Amniotic epithelial cell (primary cell): ENCODE measurements at regions not wholly inside any gene's neighbourhood (a gene's known extent, or its start where the extent isn't known, plus 50 kb on each side); places are given as distances from the start of the nearest gene placed in this dataset.

Experiments
- DNase-seq: peaks from one replicate; pipeline ENCODE4 v3.0.0-alpha.2; 2010; ENCODE audit warnings: low read depth

DNA sequence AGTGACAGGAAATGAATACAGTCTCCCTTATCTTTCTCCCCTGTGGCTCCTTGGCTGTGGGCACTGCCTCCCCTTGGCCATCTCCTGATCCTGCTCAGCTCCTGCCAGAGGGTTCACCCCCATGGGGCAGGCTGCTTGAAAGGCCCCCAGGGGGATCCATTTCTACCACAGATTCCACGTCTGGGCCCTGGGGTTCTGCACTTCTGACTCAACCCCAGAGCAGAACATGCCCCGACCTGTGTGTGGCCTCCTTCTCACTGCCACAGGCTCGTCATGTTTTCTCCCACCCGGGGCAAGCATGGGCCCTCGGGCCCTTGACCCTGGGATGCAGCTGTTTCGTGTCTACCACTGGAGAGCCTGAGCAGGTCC, 122.2 kb downstream of the ACKR3 start:
- peak; percentile 10 for DNase-seq

DNA sequence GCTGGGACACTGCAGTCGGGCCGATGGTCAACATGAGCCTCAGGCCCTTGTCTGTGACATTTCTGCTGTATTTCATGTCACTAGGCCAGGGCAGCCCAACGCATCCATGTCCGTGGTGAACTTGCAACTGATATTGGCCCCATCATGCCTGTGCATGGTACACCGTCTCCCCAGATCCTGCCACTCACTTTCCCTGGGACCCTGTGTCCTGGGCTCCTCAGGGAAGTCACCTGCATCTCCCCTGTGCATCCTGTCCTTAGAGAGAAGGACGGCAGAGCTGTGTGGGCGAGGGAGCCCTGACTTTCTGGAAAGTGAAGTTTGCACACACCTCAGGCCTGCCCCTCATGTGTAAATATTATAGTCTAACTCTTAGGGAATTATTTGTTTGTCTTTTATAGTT, 123.3 kb downstream of the ACKR3 start:
- DNase-seq: no peak

DNA sequence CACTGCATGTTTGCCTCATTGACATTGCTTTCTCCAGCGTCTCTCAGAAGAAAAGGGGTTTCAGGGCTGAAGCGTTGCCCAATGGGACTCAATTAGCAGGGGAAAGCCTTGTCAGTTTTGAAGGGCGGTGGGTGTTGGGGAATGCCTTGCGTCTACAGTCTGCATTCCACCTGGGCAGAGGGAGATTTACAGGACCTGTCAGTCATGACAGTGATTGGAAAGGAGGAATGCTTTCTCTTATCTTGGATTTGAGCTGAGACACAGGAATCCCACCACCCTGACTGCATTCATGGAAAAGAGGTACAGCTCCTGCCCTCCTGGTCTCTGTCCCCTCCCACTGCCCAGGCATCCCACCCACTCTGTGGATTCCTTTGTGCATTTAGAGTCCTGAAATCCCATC, 123.9 kb downstream of the ACKR3 start:
- DNase-seq: no peak

DNA sequence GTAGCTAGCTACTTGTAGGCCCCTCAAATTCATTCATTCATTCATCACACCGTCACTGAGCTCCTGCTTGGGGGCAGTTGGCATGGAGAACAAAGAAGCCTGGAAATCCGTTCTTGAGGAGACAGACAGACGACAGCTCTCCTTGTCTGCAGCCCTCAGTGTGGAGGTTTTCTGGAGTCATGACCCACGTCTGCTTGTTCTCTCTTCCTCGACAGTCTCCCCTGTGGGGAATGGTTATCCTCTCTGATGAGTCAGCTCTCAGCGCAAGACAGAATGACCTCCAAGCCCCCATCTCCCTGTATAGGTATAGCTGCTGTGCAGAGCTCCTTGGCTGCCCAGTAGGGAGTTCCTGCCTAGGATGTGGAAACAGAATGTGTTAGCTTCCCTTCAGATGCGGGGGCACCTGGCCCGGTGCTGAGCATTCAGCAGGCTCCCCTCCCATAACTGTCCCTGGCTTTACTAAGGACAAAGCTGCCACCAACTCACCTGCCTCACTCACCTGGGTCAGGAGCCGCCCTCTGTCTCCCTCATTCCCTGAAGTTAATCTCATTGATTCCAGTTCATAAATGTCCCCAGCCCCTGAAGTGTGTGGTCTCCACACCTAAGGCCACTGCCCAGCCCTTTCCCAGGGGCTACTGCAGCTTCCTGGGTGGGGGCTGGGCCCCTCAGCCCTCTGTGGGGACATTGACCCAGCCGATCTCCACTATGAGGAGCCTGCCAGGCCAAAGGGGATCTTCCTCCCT, 124.7 kb downstream of the ACKR3 start:
- DNase-seq: peak; percentile 50

DNA sequence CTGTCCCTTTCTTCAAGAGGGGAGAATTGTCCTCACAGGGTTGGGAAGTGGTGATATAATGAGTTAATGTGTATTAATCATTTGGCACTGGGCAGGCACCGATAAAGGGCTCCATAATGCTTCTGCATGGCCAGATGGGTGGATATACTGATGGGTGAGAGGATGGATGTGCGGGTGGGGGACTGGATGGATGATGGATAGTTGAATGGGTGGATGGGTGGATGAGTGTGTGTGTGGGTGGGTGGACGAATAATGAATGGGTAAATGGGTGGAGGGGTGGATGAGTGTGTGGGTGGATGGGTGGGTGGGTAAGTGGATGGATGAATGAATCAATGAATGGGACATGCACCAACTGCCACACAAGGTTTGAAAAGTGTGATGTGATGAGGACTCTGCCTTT, 127.2 kb downstream of the ACKR3 start:
- no peak for DNase-seq

GRCh38 chr2:236698016-236698627, 128.5 kb downstream of the ACKR3 start:
- DNase-seq: no peak

DNA sequence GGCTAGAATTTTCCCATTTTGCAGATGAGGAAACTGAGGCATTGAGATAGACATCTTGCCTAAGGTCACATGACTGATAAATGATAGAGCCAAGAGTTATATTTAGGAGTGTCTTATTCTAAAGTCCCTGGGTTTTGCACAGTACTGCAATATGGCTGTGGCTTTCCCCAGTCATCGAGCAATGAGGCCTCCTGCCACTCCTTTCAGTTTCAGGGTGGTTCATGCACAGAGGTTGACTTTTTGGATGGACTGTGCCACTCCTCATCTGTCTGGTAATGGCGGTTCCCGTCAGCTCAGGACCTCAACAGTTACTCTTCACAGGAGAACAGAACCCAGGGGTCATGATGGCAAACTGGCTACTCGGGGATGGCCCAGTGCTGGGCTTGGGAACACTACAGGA, 131.1 kb downstream of the ACKR3 start:
- no peak for DNase-seq

GRCh38 chr2:236702657-236703372, 133.2 kb downstream of the ACKR3 start:
- no peak for DNase-seq

DNA sequence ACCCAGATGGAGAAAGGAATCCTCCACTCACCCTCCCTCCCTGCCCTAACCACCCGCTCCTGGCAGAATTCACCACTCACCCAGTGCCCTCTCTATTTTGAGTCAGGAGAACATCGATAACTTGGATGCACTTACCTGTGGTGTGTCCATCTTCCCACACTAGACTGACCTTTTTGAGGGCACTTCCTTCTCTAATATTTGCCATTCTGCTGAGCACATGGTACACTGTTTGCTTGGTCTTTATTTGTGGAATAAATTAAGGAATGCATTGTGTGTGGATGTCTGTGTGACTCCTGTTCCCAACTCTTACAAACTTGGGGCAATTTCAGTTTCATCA, 133.7 kb downstream of the ACKR3 start:
- no peak for DNase-seq

- no peak for DNase-seq
Observed at GRCh38 chr2:236703906-236704305, 134.3 kb downstream of the ACKR3 start.

- DNase-seq: no peak
Observed at GRCh38 chr2:236704887-236705286, 135.3 kb downstream of the ACKR3 start.

DNA sequence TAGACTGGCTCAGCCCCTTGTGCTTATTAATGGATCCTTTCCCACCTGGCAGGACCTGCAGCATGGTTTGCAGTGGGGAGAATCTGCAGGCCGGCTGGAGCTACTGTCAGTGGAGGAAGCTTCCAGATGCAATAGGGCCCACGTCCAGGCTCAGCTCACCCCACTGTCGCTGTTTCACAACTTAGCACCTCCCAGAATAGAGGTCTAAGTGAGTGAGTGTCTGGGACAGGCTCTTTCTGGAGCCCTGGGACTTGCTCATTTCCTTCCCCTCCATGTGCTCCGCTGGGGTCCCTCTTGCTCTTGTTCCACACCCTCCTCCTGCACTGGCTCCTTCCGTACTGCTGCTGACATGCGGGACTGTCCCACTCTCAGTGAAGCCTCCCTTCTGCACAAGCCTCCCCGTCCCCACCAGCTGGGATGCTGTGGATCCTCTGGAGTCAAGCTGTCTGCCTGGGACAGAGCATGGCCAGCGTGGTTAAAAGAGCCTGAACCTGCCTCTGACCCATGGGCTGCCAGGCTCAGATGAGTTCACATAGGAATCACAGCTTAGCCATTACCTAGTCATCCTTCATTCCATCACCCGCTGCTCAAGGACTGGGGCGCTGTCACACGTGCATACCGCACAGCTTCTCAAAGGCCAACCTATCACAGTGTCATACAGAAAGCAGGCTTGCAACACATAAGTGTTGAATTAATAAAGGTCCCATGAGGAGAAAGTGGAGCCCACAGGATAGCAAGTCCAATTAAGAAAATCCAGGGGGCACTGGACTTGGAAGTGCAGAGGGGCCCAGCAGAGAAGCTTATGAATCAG, 135.9 kb downstream of the ACKR3 start:
- no peak for DNase-seq

- no peak for DNase-seq
Observed at GRCh38 chr2:236706288-236706687, 136.7 kb downstream of the ACKR3 start.

DNA sequence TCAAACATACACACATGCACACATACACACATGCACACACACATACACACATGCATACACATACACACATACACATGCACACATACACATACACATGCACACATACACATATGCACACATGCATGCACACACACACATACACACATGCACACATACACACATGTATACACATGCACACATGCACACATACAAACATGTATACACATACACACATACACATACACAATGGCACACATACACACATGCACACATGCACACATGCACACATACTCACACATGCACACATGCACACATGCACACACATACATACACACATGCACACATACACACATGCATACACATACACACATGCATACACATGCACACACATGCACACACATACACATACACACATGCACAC, 137.2 kb downstream of the ACKR3 start:
- no peak for DNase-seq

- DNase-seq: no peak
Observed at GRCh38 chr2:236711440-236711839, 141.8 kb downstream of the ACKR3 start.

- peak; percentile 23 for DNase-seq
Observed at GRCh38 chr2:236712304-236712703, 142.7 kb downstream of the ACKR3 start.

DNA sequence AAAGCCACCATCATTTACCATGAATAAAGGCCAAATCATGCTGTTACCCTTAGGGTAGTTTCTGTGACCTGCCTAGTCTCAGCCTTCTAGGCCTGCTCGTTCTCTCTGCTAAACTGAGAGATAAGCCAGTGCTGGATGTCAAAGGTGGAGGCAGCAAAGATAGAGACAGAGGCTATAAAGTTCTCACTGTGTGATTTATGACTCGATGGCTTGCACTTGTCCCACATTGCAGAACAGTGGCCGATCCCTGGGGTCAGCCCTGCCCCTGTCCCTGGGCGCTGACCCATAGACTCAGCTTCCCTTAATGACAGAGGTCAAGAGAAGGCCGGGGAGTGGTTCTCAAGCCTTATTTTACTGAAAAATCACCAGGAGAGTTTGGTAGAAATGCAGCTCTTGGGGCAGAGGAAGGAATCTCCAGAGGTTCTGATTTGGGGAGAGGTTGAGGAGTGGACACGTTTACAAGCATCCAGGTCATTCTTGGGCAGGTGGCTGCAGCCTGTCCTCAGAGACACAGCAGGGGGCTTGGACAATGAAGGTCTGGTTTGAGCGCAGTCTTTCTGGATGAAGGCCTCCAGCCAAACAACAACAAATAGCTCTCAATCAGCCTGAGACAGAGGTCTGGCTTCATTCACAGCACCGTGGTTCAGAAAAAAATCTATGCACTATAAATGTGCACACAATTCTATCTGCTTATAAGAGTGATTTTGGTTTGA, 143.5 kb downstream of the ACKR3 start:
- no peak for DNase-seq

GRCh38 chr2:236714080-236714479, 144.5 kb downstream of the ACKR3 start:
- no peak for DNase-seq

GRCh38 chr2:236715077-236715476, 145.5 kb downstream of the ACKR3 start:
- DNase-seq: peak; percentile 7

GRCh38 chr2:236715491-236715961, 145.9 kb downstream of the ACKR3 start:
- peak; percentile 41 for DNase-seq

GRCh38 chr2:236717120-236717519, 147.5 kb downstream of the ACKR3 start:
- DNase-seq: no peak

GRCh38 chr2:236717729-236718128, 148.1 kb downstream of the ACKR3 start:
- DNase-seq: no peak
